ENCODE measurements at regions not wholly inside any gene's neighbourhood (a gene's known extent, or its start where the extent isn't known, plus 50 kb on each side); places are given as distances from the start of the nearest gene placed in this dataset.
A peak's percentile ranks its signal among the peaks of the same experiment; 100 is the strongest.

DNA sequence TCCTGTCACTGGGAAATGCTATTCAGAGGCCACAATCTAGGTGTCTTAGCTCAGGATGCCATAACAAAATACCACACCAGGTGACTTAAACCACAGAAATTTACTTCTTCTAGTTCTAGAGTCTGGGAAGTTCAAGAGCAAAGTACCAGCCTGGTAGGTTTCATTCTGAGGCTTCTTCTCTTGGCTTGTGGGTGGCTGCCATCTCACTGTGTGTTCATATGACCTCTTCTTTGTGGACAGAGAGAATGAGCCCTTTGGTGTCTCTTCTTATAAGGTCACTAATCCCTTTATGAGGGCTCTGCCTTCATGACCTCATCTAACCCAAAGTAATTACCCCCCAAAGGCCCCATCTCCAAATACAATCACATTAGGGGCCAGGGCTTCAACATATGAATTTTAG, 57.3 kb downstream of the RHOB start:
- CTCF ChIA-PET, result interaction anchor here (0.6 to 1.9 kb wide), 3 partner anchors 22 to 114 kb away, joined by 3 to 5 read pairs (median 4); no protein-coding TSS in a partner anchor
- POLR2A ChIA-PET, result interaction anchor here (1.8 kb wide), 1 partner anchor 57 kb away, joined by 8 read pairs; the partner anchor contains the start of gene RHOB

DNA sequence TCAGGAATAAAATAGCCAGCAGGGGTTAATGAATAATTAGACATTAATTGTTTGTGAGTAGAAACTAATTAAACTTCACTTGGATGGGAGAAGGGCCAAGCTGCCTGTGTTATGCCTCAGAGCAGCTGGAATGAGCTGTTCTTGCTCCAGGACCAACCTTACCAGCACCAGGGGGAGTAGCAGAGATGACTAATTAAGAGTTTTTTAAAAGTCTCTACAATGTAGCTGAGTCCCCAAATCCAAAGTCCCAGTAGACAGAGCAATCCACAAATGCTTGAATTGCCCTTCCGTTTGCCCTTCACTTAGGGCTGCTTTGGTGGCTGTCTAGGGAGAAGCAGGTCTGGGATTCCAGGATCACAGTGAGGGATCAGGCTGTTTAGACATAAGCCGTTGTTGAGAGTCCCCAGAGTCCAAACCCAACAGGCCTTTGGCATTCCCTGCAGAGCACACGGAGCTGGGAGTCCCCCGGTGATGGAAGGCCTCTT, 59.4 kb downstream of the RHOB start:
- FAIRE-seq (no peak), ATAC-seq (peak in 1 of 2 experiments; percentile 45; a peak in 3 of 6 replicates), DNase-seq (ENCODE audit: low read depth in 1 of 2, low spot score in 1 of 2) (peak in 1 of 2 experiments; percentile 12)
- Histone ChIP-seq H3K4me3 (no peak overlapping the region), H3K4me2 (no peak overlapping the region), H3K9me3 (no peaks in the 10 kb centered on the region), H3K4me1 (peaks cover 23% of the 10 kb centered on the region), H3K27ac (peak overlapping the region in 1 of 2 experiments; percentile 51; a peak in 4 of 6 replicates)
- ChIA-PET CTCF (interaction anchor here (1.0 to 1.9 kb wide), 3 partner anchors 10 to 112 kb away, joined by 3 to 5 read pairs (median 5); no protein-coding TSS in a partner anchor), POLR2A (interaction anchor here (0.9 kb wide), 1 partner anchor 59 kb away, joined by 6 read pairs; the partner anchor contains the start of gene RHOB)
- TF ChIP-seq HDAC2 (IDR thresholded peaks at IDR 0.05), result no peak
- TF ChIP-seq TFCP2L1 (CRISPR knock-in tag; IDR thresholded peaks at IDR 0.05), result no peak
- no peak for TF ChIP-seq HOXB13 (CRISPR knock-in tag; IDR thresholded peaks at IDR 0.05; ENCODE audit: low read depth)
- TF ChIP-seq KDM1A (IDR thresholded peaks at IDR 0.05; ENCODE audit: low read depth), result no peak
- peak; percentile 12; the same call in 1 of the 3 replicates for TF ChIP-seq SMC3 (IDR thresholded peaks at IDR 0.05)
- no peak for TF ChIP-seq TP53 (CRISPR knock-in tag; IDR thresholded peaks at IDR 0.05)
- 62% methylated on average over 2 of the region's 4 CpGs for WGBS (ENCODE audit: missing lambda C conversion rate)

More for the DNA sequence above, 57.3 kb downstream of the RHOB start:
- peaks cover 21% of the 10 kb centered on the region for H3K4me1 ChIP-seq
- TF ChIP-seq HOXB5 (CRISPR knock-in tag; IDR thresholded peaks at IDR 0.05) (no peak), POLR2A (IDR thresholded peaks at IDR 0.05; ENCODE audit: low read length) (no peak), POLR2AphosphoS2 (conservative IDR thresholded peaks at IDR 0.05; ENCODE audit: low read length) (no peak), BHLHE40 (IDR thresholded peaks at IDR 0.05; ENCODE audit: low read depth, low read length) (no peak), ZC3H11A (IDR thresholded peaks at IDR 0.05) (no peak), PHF8 (IDR thresholded peaks at IDR 0.05; ENCODE audit: borderline replicate concordance, low read depth) (no peak), RNF2 (IDR thresholded peaks at IDR 0.05; ENCODE audit: borderline replicate concordance, low read depth) (no peak), ZNF302 (CRISPR knock-in tag; IDR thresholded peaks at IDR 0.05) (no peak), NFE2L2 (conservative IDR thresholded peaks at IDR 0.05; ENCODE audit: low read length) (no peak), RARB (CRISPR knock-in tag; IDR thresholded peaks at IDR 0.05) (no peak), NPAS2 (CRISPR knock-in tag; IDR thresholded peaks at IDR 0.05; ENCODE audit: borderline replicate concordance) (no peak), CHD2 (IDR thresholded peaks at IDR 0.05; ENCODE audit: low read length, partially characterized antibody) (no peak), EHF (CRISPR knock-in tag; IDR thresholded peaks at IDR 0.05) (no peak)
- TF ChIP-seq, protein P1, sequence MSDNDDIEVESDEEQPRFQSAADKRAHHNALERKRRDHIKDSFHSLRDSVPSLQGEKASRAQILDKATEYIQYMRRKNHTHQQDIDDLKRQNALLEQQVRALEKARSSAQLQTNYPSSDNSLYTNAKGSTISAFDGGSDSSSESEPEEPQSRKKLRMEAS (IDR thresholded peaks at IDR 0.05), result no peak
- TF ChIP-seq, protein P2, sequence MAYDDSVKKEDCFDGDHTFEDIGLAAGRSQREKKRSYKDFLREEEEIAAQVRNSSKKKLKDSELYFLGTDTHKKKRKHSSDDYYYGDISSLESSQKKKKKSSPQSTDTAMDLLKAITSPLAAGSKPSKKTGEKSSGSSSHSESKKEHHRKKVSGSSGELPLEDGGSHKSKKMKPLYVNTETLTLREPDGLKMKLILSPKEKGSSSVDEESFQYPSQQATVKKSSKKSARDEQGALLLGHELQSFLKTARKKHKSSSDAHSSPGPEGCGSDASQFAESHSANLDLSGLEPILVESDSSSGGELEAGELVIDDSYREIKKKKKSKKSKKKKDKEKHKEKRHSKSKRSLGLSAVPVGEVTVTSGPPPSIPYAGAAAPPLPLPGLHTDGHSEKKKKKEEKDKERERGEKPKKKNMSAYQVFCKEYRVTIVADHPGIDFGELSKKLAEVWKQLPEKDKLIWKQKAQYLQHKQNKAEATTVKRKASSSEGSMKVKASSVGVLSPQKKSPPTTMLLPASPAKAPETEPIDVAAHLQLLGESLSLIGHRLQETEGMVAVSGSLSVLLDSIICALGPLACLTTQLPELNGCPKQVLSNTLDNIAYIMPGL (CRISPR knock-in tag; IDR thresholded peaks at IDR 0.05; ENCODE audit: borderline replicate concordance), result no peak
- TF ChIP-seq, protein P3, sequence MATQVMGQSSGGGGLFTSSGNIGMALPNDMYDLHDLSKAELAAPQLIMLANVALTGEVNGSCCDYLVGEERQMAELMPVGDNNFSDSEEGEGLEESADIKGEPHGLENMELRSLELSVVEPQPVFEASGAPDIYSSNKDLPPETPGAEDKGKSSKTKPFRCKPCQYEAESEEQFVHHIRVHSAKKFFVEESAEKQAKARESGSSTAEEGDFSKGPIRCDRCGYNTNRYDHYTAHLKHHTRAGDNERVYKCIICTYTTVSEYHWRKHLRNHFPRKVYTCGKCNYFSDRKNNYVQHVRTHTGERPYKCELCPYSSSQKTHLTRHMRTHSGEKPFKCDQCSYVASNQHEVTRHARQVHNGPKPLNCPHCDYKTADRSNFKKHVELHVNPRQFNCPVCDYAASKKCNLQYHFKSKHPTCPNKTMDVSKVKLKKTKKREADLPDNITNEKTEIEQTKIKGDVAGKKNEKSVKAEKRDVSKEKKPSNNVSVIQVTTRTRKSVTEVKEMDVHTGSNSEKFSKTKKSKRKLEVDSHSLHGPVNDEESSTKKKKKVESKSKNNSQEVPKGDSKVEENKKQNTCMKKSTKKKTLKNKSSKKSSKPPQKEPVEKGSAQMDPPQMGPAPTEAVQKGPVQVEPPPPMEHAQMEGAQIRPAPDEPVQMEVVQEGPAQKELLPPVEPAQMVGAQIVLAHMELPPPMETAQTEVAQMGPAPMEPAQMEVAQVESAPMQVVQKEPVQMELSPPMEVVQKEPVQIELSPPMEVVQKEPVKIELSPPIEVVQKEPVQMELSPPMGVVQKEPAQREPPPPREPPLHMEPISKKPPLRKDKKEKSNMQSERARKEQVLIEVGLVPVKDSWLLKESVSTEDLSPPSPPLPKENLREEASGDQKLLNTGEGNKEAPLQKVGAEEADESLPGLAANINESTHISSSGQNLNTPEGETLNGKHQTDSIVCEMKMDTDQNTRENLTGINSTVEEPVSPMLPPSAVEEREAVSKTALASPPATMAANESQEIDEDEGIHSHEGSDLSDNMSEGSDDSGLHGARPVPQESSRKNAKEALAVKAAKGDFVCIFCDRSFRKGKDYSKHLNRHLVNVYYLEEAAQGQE (IDR thresholded peaks at IDR 0.05), result no peak
- TF ChIP-seq, protein P4, sequence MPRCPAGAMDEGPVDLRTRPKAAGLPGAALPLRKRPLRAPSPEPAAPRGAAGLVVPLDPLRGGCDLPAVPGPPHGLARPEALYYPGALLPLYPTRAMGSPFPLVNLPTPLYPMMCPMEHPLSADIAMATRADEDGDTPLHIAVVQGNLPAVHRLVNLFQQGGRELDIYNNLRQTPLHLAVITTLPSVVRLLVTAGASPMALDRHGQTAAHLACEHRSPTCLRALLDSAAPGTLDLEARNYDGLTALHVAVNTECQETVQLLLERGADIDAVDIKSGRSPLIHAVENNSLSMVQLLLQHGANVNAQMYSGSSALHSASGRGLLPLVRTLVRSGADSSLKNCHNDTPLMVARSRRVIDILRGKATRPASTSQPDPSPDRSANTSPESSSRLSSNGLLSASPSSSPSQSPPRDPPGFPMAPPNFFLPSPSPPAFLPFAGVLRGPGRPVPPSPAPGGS (IDR thresholded peaks at IDR 0.05), result no peak
- TF ChIP-seq, protein P5, sequence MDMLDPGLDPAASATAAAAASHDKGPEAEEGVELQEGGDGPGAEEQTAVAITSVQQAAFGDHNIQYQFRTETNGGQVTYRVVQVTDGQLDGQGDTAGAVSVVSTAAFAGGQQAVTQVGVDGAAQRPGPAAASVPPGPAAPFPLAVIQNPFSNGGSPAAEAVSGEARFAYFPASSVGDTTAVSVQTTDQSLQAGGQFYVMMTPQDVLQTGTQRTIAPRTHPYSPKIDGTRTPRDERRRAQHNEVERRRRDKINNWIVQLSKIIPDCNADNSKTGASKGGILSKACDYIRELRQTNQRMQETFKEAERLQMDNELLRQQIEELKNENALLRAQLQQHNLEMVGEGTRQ (IDR thresholded peaks at IDR 0.05), result no peak
- no peaks in the 10 kb centered on the region for H3K9me3 ChIP-seq
- DNase-seq (ENCODE audit: low read depth in 1 of 2, low spot score in 1 of 2) (no peak), ATAC-seq (no peak), FAIRE-seq (no peak)
- no peak overlapping the region for H3K4me2 ChIP-seq
- H3K27ac ChIP-seq, result peak overlapping the region; percentile 20 to 48; a peak in 3 of 6 replicates
- no peak overlapping the region for H3K4me3 ChIP-seq

Measured in A549 (cell line).